ENCODE measurements at regions not wholly inside any gene's neighbourhood (a gene's known extent, or its start where the extent isn't known, plus 50 kb on each side); places are given as distances from the start of the nearest gene placed in this dataset. TPM values are rescaled to one million over a fixed set of nuclear protein-coding genes. Genes with fewer than 3 reads are reported as not detected.

GRCh38 chr13:26811581-26811980 is 51.0 kb upstream of the GPR12 start:
- intact Hi-C loops (cut with micrococcal nuclease): no loop called here
- peaks cover 12 to 20% of the 10 kb centered on the region in 2 donors for H3K27me3 ChIP-seq (ENCODE audit: control insufficient read depth in 2 of 2, insufficient read depth in 2 of 2, low read length in 2 of 2)
- no peaks in the 10 kb centered on the region for H4K20me1 ChIP-seq (ENCODE audit: insufficient read depth, low read length)
- Mint-ChIP-seq H3K27me3 (ENCODE audit: low read depth in 3 of 3) (peaks cover 6 to 18% (median 12%) of the 10 kb centered on the region in 3 donors), H3K27ac (no peak overlapping the region), H3K36me3 (no peaks in the 10 kb centered on the region), H3K9me3 (peaks cover 0 to 8% (median 2%) of the 10 kb centered on the region in 7 donors), H3K4me3 (no peak overlapping the region), H3K4me1 (no peaks in the 10 kb centered on the region)
- no peak overlapping the region for H3K27ac ChIP-seq (ENCODE audit: low read depth in 1 of 2, low read length in 2 of 2)
- DNase-seq: no peak
- 100% methylated on average over 1 of the region's 3 CpGs for WGBS (ENCODE audit: insufficient coverage)
- no peaks in the 10 kb centered on the region for H3K36me3 ChIP-seq (replicated peaks in 1 of 2; ENCODE audit: control insufficient read depth in 1 of 2, insufficient read depth in 2 of 2, low read length in 2 of 2)
- no peak overlapping the region for H3K4me2 ChIP-seq (replicated peaks; ENCODE audit: extremely low read depth, low read length, poor library complexity, severe bottlenecking)
- no peaks in the 10 kb centered on the region for H3K79me2 ChIP-seq (ENCODE audit: insufficient read depth, low read length)
- H3K9me3 ChIP-seq (replicated peaks in 1 of 2; ENCODE audit: control insufficient read depth in 1 of 2, insufficient read depth in 1 of 2, low read length in 2 of 2): no peaks in the 10 kb centered on the region
- H2AFZ ChIP-seq (ENCODE audit: insufficient read depth, low read depth, low read length, poor library complexity, severe bottlenecking): no peak overlapping the region
- H3K9ac ChIP-seq (ENCODE audit: insufficient read depth, low read length, poor library complexity, severe bottlenecking): no peak overlapping the region
- no peak for TF ChIP-seq CTCF (IDR thresholded peaks at IDR 0.05)
- H3K4me1 ChIP-seq (ENCODE audit: control insufficient read depth in 1 of 2, insufficient read depth in 2 of 2, low read length in 2 of 2): no peaks in the 10 kb centered on the region
- H3K4me3 ChIP-seq (replicated peaks in 1 of 3; ENCODE audit: low read depth in 2 of 3, low read length in 3 of 3): no peak overlapping the region

Small RNA genes lying in the stretch of these regions (small RNA-seq; reads per million reads assigned to genes)
- not detected for gene RPS21P8 (ENCODE audit: insufficient read length, low read depth)

Measured in CD14-positive monocyte (primary cell).